Adrenal gland (tissue), 5 donors: ENCODE measurements at regions not wholly inside any gene's neighbourhood (a gene's known extent, or its start where the extent isn't known, plus 50 kb on each side); places are given as distances from the start of the nearest gene placed in this dataset.

Source experiments
- POLR2A ChIP-seq, 2 donors: fragments of 450-650 bp; IDR thresholded peaks; one replicate each; pipeline ENCODE4 v1.6.1; 2017; ENCODE audit warnings: antibody characterized with exemption in 2 of 2, mild to moderate bottlenecking in 2 of 2, moderate library complexity in 1 of 2
- TF ChIP-seq, protein P1 (sequence below), 6 experiments: fragments of 450-650 bp in 4 of 6; fragments of 200-600 bp in 2 of 6; sonication (generic) in 1 of 6; IDR thresholded peaks; 1 replicate in 5 of 6; 2 replicates in 1 of 6; pipeline versions ENCODE4 v1.5.1 to v1.8.0; 2016 to 2021; ENCODE audit warnings: antibody characterized with exemption in 6 of 6, mild to moderate bottlenecking in 2 of 6, moderate library complexity in 1 of 6
- donor health status: DM: no; HTN: no; CAD: no.

GRCh38 chr12:95393191-95393790 is 80.7 kb upstream of the METAP2 start:
- TF ChIP-seq, protein P1, sequence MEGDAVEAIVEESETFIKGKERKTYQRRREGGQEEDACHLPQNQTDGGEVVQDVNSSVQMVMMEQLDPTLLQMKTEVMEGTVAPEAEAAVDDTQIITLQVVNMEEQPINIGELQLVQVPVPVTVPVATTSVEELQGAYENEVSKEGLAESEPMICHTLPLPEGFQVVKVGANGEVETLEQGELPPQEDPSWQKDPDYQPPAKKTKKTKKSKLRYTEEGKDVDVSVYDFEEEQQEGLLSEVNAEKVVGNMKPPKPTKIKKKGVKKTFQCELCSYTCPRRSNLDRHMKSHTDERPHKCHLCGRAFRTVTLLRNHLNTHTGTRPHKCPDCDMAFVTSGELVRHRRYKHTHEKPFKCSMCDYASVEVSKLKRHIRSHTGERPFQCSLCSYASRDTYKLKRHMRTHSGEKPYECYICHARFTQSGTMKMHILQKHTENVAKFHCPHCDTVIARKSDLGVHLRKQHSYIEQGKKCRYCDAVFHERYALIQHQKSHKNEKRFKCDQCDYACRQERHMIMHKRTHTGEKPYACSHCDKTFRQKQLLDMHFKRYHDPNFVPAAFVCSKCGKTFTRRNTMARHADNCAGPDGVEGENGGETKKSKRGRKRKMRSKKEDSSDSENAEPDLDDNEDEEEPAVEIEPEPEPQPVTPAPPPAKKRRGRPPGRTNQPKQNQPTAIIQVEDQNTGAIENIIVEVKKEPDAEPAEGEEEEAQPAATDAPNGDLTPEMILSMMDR (IDR thresholded peaks at IDR 0.05) = no peak
- TF ChIP-seq POLR2A (IDR thresholded peaks at IDR 0.05) = no peak
